HEK293T (cell line): ENCODE measurements at regions not wholly inside any gene's neighbourhood (a gene's known extent, or its start where the extent isn't known, plus 50 kb on each side); places are given as distances from the start of the nearest gene placed in this dataset.

Experiments used
- CTCF ChIA-PET: fragments of 350-600 bp; formaldehyde crosslinking; extraction: SDS; loops from one replicate; lab custom pipeline; 2021; ENCODE audit warnings: antibody characterized with exemption, inconsistent platforms; lab: Yijun Ruan, JAX
- POLR2A ChIA-PET: fragments of 350-600 bp; formaldehyde crosslinking; extraction: SDS; loops from one replicate; lab custom pipeline; 2020; ENCODE audit warnings: antibody characterized with exemption, inconsistent platforms; lab: Yijun Ruan, JAX
- DNase-seq: peaks from one replicate; pipeline ENCODE4 v3.0.0; 2012; ENCODE audit warnings: mixed read lengths; ENCODE audit errors: extremely low spot score
- ARNT ChIP-seq: fragments of 450-650 bp; IDR thresholded peaks from 2 replicates; pipeline ENCODE4 v1.6.1; 2017; ENCODE audit warnings: mild to moderate bottlenecking
- BHLHE40 ChIP-seq: fragments of 450-650 bp; IDR thresholded peaks from 2 replicates; pipeline ENCODE4 v1.6.1; 2016; ENCODE audit warnings: mild to moderate bottlenecking, moderate library complexity, borderline replicate concordance
- CTBP1 ChIP-seq: fragments of 450-650 bp; IDR thresholded peaks from 2 replicates; pipeline ENCODE4 v1.6.1; 2016; ENCODE audit warnings: borderline replicate concordance
- ELF4 ChIP-seq: fragments of 450-650 bp; IDR thresholded peaks from 2 replicates; pipeline ENCODE4 v1.6.1; 2017; ENCODE audit warnings: antibody characterized with exemption
- FOXA1 ChIP-seq: fragments of 450-650 bp; IDR thresholded peaks from 2 replicates; pipeline ENCODE4 v1.6.1; 2016; ENCODE audit warnings: mild to moderate bottlenecking
- FOXK2 ChIP-seq: fragments of 450-650 bp; IDR thresholded peaks from 2 replicates; pipeline ENCODE4 v1.6.1; 2016; ENCODE audit warnings: mild to moderate bottlenecking
- FOXM1 ChIP-seq: fragments of 450-650 bp; IDR thresholded peaks from 2 replicates; pipeline ENCODE4 v1.6.1; 2017; ENCODE audit warnings: mild to moderate bottlenecking, borderline replicate concordance
- HDGF ChIP-seq: fragments of 450-650 bp; IDR thresholded peaks from 2 replicates; pipeline ENCODE4 v1.6.1; 2017; ENCODE audit warnings: antibody characterized with exemption, borderline replicate concordance
- L3MBTL2 ChIP-seq: fragments of 450-650 bp; conservative IDR thresholded peaks from 2 replicates; pipeline ENCODE4 v1.6.1; 2016; ENCODE audit warnings: mild to moderate bottlenecking
- LEF1 ChIP-seq: fragments of 450-650 bp; IDR thresholded peaks from 2 replicates; pipeline ENCODE4 v1.6.1; 2017; ENCODE audit warnings: mild to moderate bottlenecking, borderline replicate concordance
- NFRKB ChIP-seq: fragments of 450-650 bp; IDR thresholded peaks from 2 replicates; pipeline ENCODE4 v1.6.1; 2016; ENCODE audit warnings: mild to moderate bottlenecking, moderate library complexity
- PKNOX1 ChIP-seq: fragments of 450-650 bp; IDR thresholded peaks from 2 replicates; pipeline ENCODE4 v1.6.1; 2016
- SP1 ChIP-seq: fragments of 450-650 bp; IDR thresholded peaks from 2 replicates; pipeline ENCODE4 v1.6.1; 2017
- SUZ12 ChIP-seq: fragments of 450-650 bp; IDR thresholded peaks from 2 replicates; pipeline ENCODE4 v1.6.1; 2016; ENCODE audit warnings: mild to moderate bottlenecking
- TARDBP ChIP-seq: fragments of 450-650 bp; IDR thresholded peaks from 2 replicates; pipeline ENCODE4 v1.6.1; 2016
- ZNF384 ChIP-seq: fragments of 450-650 bp; IDR thresholded peaks from 2 replicates; pipeline ENCODE4 v1.6.1; 2016

DNA sequence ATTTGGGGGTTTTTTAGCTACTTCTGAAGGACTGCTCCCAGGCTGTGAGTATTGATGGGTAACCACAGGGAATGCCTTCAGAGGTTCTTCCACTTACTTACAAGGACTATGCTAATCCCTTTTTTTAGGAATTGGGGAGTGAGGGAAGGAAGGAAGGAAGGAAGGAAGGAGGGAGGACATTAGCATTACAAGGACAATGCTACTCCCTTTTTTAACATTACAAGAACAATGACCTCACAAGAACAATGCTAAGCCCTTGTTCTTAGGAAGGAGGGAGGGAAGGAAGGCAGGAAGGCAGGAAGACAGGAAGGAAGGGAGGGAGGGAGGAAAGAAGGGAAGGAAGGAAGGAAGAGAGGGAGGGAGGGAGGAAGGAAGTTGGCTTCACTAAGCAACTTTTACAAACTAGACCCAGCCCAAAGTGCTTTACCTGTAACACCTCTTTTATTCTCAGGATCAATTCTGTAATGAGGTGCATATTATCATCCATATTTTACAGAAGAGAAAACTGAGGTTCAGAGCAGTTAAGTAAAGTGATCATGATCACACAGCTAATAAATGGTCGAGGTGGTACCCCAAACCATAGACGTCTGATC, 446.8 kb upstream of the JARID2 start:
- ChIA-PET CTCF (no interaction called here), POLR2A (no interaction called here)
- no peak for TF ChIP-seq FOXA1
- TF ChIP-seq ARNT = no peak
- no peak for TF ChIP-seq LEF1
- TF ChIP-seq PKNOX1 = no peak

GRCh38 chr6:14799928-14800327, 445.9 kb upstream of the JARID2 start:
- peak; percentile 66 for DNase-seq
- CTCF ChIA-PET = no interaction called here
- TF ChIP-seq FOXA1 = no peak
- no peak for TF ChIP-seq ARNT
- no peak for TF ChIP-seq FOXM1
- TF ChIP-seq BHLHE40 = no peak
- TF ChIP-seq ELF4 = no peak
- TF ChIP-seq LEF1 = no peak
- no peak for TF ChIP-seq L3MBTL2
- no peak for TF ChIP-seq ZNF384
- TF ChIP-seq TARDBP = no peak
- TF ChIP-seq CTBP1 = no peak
- no peak for TF ChIP-seq PKNOX1
- no peak for TF ChIP-seq NFRKB
- TF ChIP-seq FOXK2 = no peak
- no peak for TF ChIP-seq HDGF
- TF ChIP-seq SP1 = no peak
- no peak for TF ChIP-seq SUZ12
- POLR2A ChIA-PET = no interaction called here

More for the DNA sequence above, 446.8 kb upstream of the JARID2 start:
- DNase-seq = no peak

DNA sequence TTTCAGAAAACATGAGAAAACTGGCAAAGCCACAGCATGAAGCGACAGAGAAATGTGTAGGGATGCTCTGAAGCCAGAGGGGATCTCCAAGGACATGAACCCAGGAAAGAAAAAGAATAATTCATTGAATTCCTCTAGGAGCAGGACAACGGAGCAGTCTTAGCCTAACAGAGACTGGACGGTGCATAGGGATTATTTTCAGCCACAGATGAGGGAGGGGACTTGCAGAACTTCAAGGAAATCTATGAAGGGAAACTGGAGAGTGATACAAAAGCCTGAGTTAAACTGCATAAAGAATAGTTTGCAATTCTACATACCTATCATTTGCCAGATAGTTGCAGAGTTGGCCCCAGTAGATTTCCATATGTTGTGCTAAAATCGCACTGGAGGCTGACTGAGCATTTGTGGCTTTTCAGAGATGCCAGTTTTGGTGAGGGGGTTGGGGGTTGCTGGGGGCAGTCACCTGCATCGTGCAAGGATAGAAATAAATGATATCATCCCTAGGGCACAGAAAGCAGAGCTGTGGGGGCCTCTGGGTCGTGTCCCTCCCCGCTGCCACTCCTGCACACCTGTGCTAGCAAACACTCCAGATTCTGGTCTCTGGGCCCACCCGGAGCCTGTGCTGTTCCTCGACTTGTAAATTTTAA, 443.2 kb upstream of the JARID2 start:
- DNase-seq = no peak
- CTCF ChIA-PET = no interaction called here
- TF ChIP-seq ELF4 = no peak
- no peak for TF ChIP-seq HDGF
- TF ChIP-seq FOXK2 = no peak
- no peak for TF ChIP-seq LEF1
- TF ChIP-seq SUZ12 = no peak
- no peak for TF ChIP-seq NFRKB
- no peak for TF ChIP-seq L3MBTL2
- no peak for TF ChIP-seq SP1
- TF ChIP-seq BHLHE40 = no peak
- no peak for TF ChIP-seq PKNOX1
- no peak for TF ChIP-seq ZNF384
- TF ChIP-seq FOXM1 = no peak
- no peak for TF ChIP-seq FOXA1
- no peak for TF ChIP-seq TARDBP
- POLR2A ChIA-PET = no interaction called here

- CTCF ChIA-PET = no interaction called here
- DNase-seq = no peak
- no peak for TF ChIP-seq ZNF384
- TF ChIP-seq L3MBTL2 = peak; percentile 78
- POLR2A ChIA-PET = no interaction called here
Measured at GRCh38 chr6:14804001-14804784, 441.7 kb upstream of the JARID2 start.

DNA sequence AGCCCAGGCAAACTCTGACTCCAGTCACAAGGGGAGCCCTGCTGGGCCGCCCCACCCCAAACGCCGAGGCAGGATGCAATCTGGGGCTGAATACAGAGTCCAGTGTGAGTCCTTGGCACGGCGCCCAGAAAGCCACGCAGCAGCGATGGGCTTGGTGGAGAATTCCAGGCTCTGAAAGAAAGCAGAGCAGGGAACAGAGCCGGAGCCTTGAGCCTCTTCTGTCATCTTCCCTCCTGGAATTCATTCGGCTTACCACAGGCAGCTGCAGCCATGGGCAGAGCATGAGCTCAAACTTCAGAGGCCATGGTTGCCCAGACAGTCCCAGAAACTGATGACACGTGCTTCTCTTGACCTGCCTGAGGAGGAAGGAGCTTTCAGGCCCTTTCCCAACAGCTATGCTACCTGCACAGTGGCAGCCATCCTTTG, 441.1 kb upstream of the JARID2 start:
- no peak for TF ChIP-seq FOXA1
- TF ChIP-seq SP1 = no peak
- no peak for TF ChIP-seq TARDBP
- TF ChIP-seq ELF4 = no peak
- TF ChIP-seq FOXK2 = no peak
- TF ChIP-seq SUZ12 = no peak
- TF ChIP-seq ARNT = no peak
- no peak for TF ChIP-seq HDGF
- TF ChIP-seq FOXM1 = no peak
- TF ChIP-seq LEF1 = no peak
- TF ChIP-seq NFRKB = no peak
- TF ChIP-seq ZNF384 = no peak
- no peak for TF ChIP-seq L3MBTL2
- no peak for TF ChIP-seq CTBP1
- TF ChIP-seq BHLHE40 = no peak
- TF ChIP-seq PKNOX1 = no peak
- POLR2A ChIA-PET = no interaction called here
- DNase-seq = no peak
- CTCF ChIA-PET = no interaction called here
